ENCODE measurements at regions not wholly inside any gene's neighbourhood (a gene's known extent, or its start where the extent isn't known, plus 50 kb on each side); places are given as distances from the start of the nearest gene placed in this dataset.

DNA sequence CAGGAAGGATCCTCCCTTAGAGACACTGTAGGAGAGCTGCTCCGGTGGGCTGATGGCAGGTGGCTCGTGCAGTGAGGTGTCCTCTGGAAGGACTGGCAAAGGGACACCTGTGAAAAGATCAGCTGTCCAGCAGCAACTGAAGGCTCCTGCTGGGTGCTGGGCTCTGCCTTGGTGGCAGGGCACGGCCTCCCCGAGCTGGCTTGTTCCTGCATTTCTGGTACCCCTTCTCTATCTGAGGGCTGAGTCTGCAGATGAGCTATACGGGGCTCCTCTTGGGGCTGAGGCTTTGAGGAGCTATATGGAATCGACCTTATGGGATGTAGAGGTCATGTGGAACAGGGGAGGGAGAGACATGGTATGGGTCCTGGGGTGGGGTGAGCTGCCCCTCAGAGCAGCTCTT is 875.8 kb downstream of the BRD1 start:
- DNase-seq (ENCODE audit: low spot score) (no peak), ATAC-seq (no peak)
- Histone ChIP-seq H3K79me2 (replicated peaks; ENCODE audit: insufficient read depth) (no peaks in the 10 kb centered on the region), H3F3A (replicated peaks; ENCODE audit: low read depth) (no peaks in the 10 kb centered on the region), H3K9me2 (ENCODE audit: insufficient read depth) (no peaks in the 10 kb centered on the region), H2AFZ (no peak overlapping the region), H3K4me3 (no peak overlapping the region), H3K4me1 (ENCODE audit: insufficient read depth) (no peaks in the 10 kb centered on the region), H4K20me1 (replicated peaks; ENCODE audit: insufficient read depth) (no peaks in the 10 kb centered on the region), H3K4me2 (no peak overlapping the region), H3K27ac (ENCODE audit: low read depth) (no peak overlapping the region), H3K27me3 (ENCODE audit: insufficient read depth) (no peaks in the 10 kb centered on the region), H3K36me3 (ENCODE audit: insufficient read depth) (no peaks in the 10 kb centered on the region)
- Mint-ChIP-seq H3K9me3 (no peaks in the 10 kb centered on the region; the same call in 1 of the 3 replicates), H3K36me3 (ENCODE audit: low read depth) (no peaks in the 10 kb centered on the region; the same call in 2 of the 3 replicates), H3K27ac (no peak overlapping the region), H3K27me3 (ENCODE audit: insufficient read depth, low read depth, poor library complexity) (peaks cover 14% of the 10 kb centered on the region), H3K4me1 (peaks cover 5% of the 10 kb centered on the region; the same call in 1 of the 3 replicates), H3K4me3 (no peak overlapping the region)
- no peak for TF ChIP-seq ZNF331 (CRISPR knock-in tag; IDR thresholded peaks at IDR 0.05; ENCODE audit: low read depth)
- TF ChIP-seq, protein P1, sequence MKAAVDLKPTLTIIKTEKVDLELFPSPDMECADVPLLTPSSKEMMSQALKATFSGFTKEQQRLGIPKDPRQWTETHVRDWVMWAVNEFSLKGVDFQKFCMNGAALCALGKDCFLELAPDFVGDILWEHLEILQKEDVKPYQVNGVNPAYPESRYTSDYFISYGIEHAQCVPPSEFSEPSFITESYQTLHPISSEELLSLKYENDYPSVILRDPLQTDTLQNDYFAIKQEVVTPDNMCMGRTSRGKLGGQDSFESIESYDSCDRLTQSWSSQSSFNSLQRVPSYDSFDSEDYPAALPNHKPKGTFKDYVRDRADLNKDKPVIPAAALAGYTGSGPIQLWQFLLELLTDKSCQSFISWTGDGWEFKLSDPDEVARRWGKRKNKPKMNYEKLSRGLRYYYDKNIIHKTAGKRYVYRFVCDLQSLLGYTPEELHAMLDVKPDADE (IDR thresholded peaks at IDR 0.05), result no peak
- TF ChIP-seq ZNF114 (CRISPR knock-in tag; IDR thresholded peaks at IDR 0.05), result no peak
- TF ChIP-seq, protein P2, sequence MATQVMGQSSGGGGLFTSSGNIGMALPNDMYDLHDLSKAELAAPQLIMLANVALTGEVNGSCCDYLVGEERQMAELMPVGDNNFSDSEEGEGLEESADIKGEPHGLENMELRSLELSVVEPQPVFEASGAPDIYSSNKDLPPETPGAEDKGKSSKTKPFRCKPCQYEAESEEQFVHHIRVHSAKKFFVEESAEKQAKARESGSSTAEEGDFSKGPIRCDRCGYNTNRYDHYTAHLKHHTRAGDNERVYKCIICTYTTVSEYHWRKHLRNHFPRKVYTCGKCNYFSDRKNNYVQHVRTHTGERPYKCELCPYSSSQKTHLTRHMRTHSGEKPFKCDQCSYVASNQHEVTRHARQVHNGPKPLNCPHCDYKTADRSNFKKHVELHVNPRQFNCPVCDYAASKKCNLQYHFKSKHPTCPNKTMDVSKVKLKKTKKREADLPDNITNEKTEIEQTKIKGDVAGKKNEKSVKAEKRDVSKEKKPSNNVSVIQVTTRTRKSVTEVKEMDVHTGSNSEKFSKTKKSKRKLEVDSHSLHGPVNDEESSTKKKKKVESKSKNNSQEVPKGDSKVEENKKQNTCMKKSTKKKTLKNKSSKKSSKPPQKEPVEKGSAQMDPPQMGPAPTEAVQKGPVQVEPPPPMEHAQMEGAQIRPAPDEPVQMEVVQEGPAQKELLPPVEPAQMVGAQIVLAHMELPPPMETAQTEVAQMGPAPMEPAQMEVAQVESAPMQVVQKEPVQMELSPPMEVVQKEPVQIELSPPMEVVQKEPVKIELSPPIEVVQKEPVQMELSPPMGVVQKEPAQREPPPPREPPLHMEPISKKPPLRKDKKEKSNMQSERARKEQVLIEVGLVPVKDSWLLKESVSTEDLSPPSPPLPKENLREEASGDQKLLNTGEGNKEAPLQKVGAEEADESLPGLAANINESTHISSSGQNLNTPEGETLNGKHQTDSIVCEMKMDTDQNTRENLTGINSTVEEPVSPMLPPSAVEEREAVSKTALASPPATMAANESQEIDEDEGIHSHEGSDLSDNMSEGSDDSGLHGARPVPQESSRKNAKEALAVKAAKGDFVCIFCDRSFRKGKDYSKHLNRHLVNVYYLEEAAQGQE (IDR thresholded peaks at IDR 0.05; ENCODE audit: unreplicated experiment), result no peak
- TF ChIP-seq POLR2AphosphoS5 (IDR thresholded peaks at IDR 0.05; ENCODE audit: low read depth), result no peak
- no peak for TF ChIP-seq JUNB (IDR thresholded peaks at IDR 0.05; ENCODE audit: unreplicated experiment)
- TF ChIP-seq, protein P3, sequence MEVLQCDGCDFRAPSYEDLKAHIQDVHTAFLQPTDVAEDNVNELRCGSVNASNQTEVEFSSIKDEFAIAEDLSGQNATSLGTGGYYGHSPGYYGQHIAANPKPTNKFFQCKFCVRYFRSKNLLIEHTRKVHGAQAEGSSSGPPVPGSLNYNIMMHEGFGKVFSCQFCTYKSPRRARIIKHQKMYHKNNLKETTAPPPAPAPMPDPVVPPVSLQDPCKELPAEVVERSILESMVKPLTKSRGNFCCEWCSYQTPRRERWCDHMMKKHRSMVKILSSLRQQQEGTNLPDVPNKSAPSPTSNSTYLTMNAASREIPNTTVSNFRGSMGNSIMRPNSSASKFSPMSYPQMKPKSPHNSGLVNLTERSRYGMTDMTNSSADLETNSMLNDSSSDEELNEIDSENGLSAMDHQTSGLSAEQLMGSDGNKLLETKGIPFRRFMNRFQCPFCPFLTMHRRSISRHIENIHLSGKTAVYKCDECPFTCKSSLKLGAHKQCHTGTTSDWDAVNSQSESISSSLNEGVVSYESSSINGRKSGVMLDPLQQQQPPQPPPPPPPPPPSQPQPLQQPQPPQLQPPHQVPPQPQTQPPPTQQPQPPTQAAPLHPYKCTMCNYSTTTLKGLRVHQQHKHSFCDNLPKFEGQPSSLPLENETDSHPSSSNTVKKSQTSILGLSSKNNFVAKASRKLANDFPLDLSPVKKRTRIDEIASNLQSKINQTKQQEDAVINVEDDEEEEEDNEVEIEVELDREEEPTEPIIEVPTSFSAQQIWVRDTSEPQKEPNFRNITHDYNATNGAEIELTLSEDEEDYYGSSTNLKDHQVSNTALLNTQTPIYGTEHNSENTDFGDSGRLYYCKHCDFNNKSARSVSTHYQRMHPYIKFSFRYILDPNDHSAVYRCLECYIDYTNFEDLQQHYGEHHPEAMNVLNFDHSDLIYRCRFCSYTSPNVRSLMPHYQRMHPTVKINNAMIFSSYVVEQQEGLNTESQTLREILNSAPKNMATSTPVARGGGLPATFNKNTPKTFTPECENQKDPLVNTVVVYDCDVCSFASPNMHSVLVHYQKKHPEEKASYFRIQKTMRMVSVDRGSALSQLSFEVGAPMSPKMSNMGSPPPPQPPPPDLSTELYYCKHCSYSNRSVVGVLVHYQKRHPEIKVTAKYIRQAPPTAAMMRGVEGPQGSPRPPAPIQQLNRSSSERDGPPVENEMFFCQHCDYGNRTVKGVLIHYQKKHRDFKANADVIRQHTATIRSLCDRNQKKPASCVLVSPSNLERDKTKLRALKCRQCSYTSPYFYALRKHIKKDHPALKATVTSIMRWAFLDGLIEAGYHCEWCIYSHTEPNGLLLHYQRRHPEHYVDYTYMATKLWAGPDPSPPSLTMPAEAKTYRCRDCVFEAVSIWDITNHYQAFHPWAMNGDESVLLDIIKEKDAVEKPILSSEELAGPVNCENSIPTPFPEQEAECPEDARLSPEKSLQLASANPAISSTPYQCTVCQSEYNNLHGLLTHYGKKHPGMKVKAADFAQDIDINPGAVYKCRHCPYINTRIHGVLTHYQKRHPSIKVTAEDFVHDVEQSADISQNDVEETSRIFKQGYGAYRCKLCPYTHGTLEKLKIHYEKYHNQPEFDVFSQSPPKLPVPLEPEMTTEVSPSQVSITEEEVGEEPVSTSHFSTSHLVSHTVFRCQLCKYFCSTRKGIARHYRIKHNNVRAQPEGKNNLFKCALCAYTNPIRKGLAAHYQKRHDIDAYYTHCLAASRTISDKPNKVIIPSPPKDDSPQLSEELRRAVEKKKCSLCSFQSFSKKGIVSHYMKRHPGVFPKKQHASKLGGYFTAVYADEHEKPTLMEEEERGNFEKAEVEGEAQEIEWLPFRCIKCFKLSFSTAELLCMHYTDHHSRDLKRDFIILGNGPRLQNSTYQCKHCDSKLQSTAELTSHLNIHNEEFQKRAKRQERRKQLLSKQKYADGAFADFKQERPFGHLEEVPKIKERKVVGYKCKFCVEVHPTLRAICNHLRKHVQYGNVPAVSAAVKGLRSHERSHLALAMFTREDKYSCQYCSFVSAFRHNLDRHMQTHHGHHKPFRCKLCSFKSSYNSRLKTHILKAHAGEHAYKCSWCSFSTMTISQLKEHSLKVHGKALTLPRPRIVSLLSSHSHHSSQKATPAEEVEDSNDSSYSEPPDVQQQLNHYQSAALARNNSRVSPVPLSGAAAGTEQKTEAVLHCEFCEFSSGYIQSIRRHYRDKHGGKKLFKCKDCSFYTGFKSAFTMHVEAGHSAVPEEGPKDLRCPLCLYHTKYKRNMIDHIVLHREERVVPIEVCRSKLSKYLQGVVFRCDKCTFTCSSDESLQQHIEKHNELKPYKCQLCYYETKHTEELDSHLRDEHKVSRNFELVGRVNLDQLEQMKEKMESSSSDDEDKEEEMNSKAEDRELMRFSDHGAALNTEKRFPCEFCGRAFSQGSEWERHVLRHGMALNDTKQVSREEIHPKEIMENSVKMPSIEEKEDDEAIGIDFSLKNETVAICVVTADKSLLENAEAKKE (CRISPR knock-in tag; IDR thresholded peaks at IDR 0.05), result no peak
- TF ChIP-seq EZH2 (IDR thresholded peaks at IDR 0.05; ENCODE audit: low read depth, unreplicated experiment), result no peak
- no peak for TF ChIP-seq NANOG (IDR thresholded peaks at IDR 0.05; ENCODE audit: borderline replicate concordance)
- no peak for TF ChIP-seq STAT1 (IDR thresholded peaks at IDR 0.05; ENCODE audit: unreplicated experiment)

All from GM23338 (cell line).